ENCODE measurements at regions not wholly inside any gene's neighbourhood (a gene's known extent, or its start where the extent isn't known, plus 50 kb on each side); places are given as distances from the start of the nearest gene placed in this dataset.

DNA sequence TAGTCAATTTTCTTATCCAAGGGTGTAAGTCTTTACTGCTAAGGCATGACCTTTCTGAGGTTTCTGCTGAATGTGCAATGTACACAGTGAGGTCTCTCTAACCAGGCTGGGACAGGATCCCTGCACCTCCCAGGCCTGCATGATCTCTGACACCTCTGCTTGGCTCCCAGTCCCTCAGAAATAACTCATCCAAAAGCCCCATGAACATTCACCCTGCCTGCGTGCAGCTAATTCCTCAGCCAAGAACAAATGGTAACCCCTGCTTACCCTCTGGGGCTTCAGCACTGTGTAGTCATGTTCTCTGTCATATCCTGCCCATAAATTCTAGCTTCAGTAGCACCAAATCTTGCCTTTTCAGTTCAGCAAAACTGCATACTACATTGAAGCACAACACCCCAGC is 1146.3 kb upstream of the MIR17HG start:
- Histone ChIP-seq H3K27ac (ENCODE audit: insufficient read depth, low read length, poor library complexity, severe bottlenecking) (no peak overlapping the region), H3K9me3 (ENCODE audit: control insufficient read depth, low read length) (no peaks in the 10 kb centered on the region), H3K36me3 (ENCODE audit: control insufficient read depth, insufficient read depth, low read length) (no peaks in the 10 kb centered on the region), H3K27me3 (replicated peaks; ENCODE audit: control insufficient read depth, insufficient read depth, low read length, poor library complexity, severe bottlenecking) (no peaks in the 10 kb centered on the region), H3K4me1 (ENCODE audit: control insufficient read depth, insufficient read depth, low read length, poor library complexity, severe bottlenecking) (no peaks in the 10 kb centered on the region), H3K4me3 (ENCODE audit: insufficient read depth, low read depth, low read length, poor library complexity, severe bottlenecking) (no peak overlapping the region)
- no peak for DNase-seq

DNA sequence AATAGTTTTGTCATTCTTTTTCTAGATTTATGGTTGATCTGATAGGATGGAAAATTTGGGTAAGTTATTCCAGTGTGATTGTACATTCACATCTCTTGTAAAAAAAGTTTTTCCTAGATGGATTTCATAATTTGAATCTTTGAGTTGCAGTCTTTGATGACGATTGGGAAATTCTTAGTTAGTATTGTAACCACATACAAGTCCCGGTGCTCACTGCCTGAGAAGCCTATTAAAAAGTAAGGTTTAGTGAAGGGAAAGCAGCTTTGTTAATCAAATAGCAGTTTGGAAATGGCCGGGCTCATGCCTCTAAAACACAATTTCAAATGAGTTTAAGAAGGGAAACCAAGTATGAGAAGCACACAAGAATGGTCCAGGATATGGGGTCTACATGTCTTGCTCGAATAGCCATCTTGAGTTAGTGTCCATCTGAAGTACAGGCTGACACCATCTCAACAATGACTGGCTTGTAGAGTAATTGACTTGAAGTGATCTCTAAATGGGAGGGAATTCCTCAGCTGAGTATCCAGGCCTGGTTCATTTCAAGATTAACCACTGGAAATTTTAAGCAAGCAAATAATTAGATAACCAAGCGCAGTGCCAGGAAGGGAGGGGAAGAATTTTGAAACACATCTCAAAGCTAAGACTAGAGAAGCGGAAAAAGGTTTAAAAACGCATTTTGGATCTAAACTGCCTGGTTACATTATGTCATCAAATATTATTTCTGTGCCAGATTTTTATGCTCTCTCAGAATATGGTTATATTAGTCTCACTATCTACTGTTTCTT is 1145.6 kb upstream of the MIR17HG start:
- H3K36me3 ChIP-seq (ENCODE audit: control insufficient read depth, insufficient read depth, low read length) = no peaks in the 10 kb centered on the region

DNA sequence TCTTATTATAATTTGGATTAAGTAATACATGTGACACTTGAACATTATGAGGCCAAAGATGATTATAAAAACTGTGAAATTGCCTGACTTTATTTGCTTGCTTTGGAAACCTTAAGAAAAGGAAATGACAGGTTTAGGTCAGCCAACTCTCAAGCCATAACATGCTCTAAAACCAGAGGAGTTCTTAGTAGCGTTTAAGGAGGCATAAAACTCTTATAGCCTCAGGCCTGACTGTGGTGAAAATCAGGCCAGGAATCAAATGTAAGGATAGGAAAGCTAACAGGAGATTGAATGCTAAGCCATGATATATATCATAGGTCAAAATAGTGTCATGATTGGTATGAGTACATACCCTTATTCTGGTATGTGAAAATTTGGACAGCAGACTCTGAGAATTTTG is 1142.4 kb upstream of the MIR17HG start:
- Histone ChIP-seq H3K27me3 (replicated peaks; ENCODE audit: control insufficient read depth, insufficient read depth, low read length, poor library complexity, severe bottlenecking) (no peaks in the 10 kb centered on the region), H3K36me3 (ENCODE audit: control insufficient read depth, insufficient read depth, low read length) (no peaks in the 10 kb centered on the region), H3K27ac (ENCODE audit: insufficient read depth, low read length, poor library complexity, severe bottlenecking) (no peak overlapping the region), H3K4me1 (ENCODE audit: control insufficient read depth, insufficient read depth, low read length, poor library complexity, severe bottlenecking) (no peaks in the 10 kb centered on the region), H3K4me3 (ENCODE audit: insufficient read depth, low read depth, low read length, poor library complexity, severe bottlenecking) (no peak overlapping the region), H3K9me3 (ENCODE audit: control insufficient read depth, low read length) (no peaks in the 10 kb centered on the region)
- no peak for DNase-seq

More for the DNA sequence above, 1145.6 kb upstream of the MIR17HG start:
- no peak for DNase-seq
- no peak overlapping the region for H3K4me3 ChIP-seq (ENCODE audit: insufficient read depth, low read depth, low read length, poor library complexity, severe bottlenecking)
- H3K9me3 ChIP-seq (ENCODE audit: control insufficient read depth, low read length) = no peaks in the 10 kb centered on the region
- no peaks in the 10 kb centered on the region for H3K4me1 ChIP-seq (ENCODE audit: control insufficient read depth, insufficient read depth, low read length, poor library complexity, severe bottlenecking)
- H3K27ac ChIP-seq (ENCODE audit: insufficient read depth, low read length, poor library complexity, severe bottlenecking) = no peak overlapping the region
- H3K27me3 ChIP-seq (replicated peaks; ENCODE audit: control insufficient read depth, insufficient read depth, low read length, poor library complexity, severe bottlenecking) = no peaks in the 10 kb centered on the region

DNA sequence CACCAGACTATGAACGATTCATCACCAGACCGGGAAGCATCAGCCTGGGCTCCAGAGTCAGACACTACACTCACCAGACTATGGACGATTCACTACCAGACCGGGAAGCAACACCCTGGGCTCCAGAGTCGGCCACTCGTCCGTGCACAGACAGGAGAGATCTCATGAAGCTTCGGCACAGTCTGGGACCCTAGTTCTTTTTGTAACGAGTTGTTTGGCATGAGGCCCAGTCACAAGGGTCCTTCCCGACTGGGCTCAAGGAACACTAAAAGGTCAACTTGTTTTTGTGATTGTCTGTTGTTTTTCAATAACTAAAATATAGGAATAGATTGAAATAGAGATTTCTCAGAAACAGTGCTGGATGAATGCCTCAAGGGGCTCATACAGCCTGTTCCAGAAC is 1141.6 kb upstream of the MIR17HG start:
- Histone ChIP-seq H3K9me3 (ENCODE audit: control insufficient read depth, low read length) (no peaks in the 10 kb centered on the region), H3K4me3 (ENCODE audit: insufficient read depth, low read depth, low read length, poor library complexity, severe bottlenecking) (no peak overlapping the region), H3K27me3 (replicated peaks; ENCODE audit: control insufficient read depth, insufficient read depth, low read length, poor library complexity, severe bottlenecking) (no peaks in the 10 kb centered on the region), H3K4me1 (ENCODE audit: control insufficient read depth, insufficient read depth, low read length, poor library complexity, severe bottlenecking) (no peaks in the 10 kb centered on the region), H3K27ac (ENCODE audit: insufficient read depth, low read length, poor library complexity, severe bottlenecking) (no peak overlapping the region), H3K36me3 (ENCODE audit: control insufficient read depth, insufficient read depth, low read length) (no peaks in the 10 kb centered on the region)
- no peak for DNase-seq

DNA sequence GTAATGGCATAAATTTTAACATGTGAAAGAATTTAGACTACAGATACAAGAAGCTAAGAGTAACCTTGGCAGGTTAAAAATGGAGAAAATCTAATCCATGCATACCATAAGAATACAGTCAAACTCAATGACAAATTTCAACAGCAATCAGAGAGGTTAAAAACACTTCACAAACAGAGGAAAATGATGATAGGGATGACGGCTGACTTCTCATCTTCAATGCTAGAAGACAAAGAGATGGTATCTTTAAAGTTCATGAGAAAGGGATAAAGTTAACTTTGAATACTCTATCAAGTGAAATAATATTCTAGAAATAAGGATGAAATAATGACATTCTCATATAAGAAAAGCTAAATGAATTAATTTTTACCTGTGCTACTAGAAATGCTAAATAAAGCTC is 1130.2 kb upstream of the MIR17HG start:
- no peak for DNase-seq
- no peaks in the 10 kb centered on the region for H3K36me3 ChIP-seq (ENCODE audit: control insufficient read depth, insufficient read depth, low read length)

DNA sequence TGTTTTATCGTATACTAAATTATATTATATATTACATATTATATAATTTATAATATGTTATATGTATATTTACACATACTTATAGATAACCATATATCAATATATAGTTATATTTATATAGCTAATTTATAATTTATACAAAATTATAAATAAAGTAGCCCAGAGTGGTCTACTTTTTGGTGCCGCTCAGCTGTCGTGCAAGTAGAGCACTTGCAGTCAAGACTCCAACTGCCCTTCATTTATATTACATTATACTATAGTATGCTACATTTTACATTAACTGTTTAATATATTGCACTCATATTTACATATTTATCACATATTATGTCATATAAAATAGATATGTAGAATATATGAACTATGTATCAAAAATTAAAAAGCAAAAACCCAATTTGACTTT is 1124.7 kb upstream of the MIR17HG start:
- no peak for DNase-seq
- Histone ChIP-seq H3K36me3 (ENCODE audit: control insufficient read depth, insufficient read depth, low read length) (no peaks in the 10 kb centered on the region), H3K9me3 (ENCODE audit: control insufficient read depth, low read length) (no peaks in the 10 kb centered on the region), H3K4me3 (ENCODE audit: insufficient read depth, low read depth, low read length, poor library complexity, severe bottlenecking) (no peak overlapping the region), H3K4me1 (ENCODE audit: control insufficient read depth, insufficient read depth, low read length, poor library complexity, severe bottlenecking) (no peaks in the 10 kb centered on the region), H3K27ac (ENCODE audit: insufficient read depth, low read length, poor library complexity, severe bottlenecking) (no peak overlapping the region), H3K27me3 (replicated peaks; ENCODE audit: control insufficient read depth, insufficient read depth, low read length, poor library complexity, severe bottlenecking) (no peaks in the 10 kb centered on the region)

More for the DNA sequence above, 1130.2 kb upstream of the MIR17HG start:
- Histone ChIP-seq H3K4me1 (ENCODE audit: control insufficient read depth, insufficient read depth, low read length, poor library complexity, severe bottlenecking) (no peaks in the 10 kb centered on the region), H3K27ac (ENCODE audit: insufficient read depth, low read length, poor library complexity, severe bottlenecking) (no peak overlapping the region), H3K9me3 (ENCODE audit: control insufficient read depth, low read length) (no peaks in the 10 kb centered on the region), H3K4me3 (ENCODE audit: insufficient read depth, low read depth, low read length, poor library complexity, severe bottlenecking) (no peak overlapping the region), H3K27me3 (replicated peaks; ENCODE audit: control insufficient read depth, insufficient read depth, low read length, poor library complexity, severe bottlenecking) (no peaks in the 10 kb centered on the region)

DNA sequence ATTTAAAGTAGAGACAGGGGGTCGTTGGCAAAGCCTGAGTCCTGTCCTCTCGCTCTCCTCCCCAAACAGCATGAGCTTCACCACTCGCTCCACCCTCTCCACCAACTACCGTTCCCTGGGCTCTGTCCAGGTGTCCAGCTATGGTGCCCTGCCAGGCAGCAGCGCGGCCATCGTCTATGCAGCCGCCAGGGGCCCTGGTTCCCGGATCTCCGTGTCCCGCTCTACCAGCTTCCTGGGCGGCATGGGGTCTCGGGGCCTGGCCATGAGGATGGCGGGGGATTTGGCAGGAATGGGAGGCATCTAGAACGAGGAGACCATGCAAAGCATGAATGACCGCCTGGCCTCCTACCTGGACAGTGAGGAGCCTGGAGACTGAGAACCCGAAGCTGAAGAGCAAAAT is 1117.2 kb upstream of the MIR17HG start:
- Histone ChIP-seq H3K36me3 (ENCODE audit: control insufficient read depth, insufficient read depth, low read length) (no peaks in the 10 kb centered on the region), H3K4me1 (ENCODE audit: control insufficient read depth, insufficient read depth, low read length, poor library complexity, severe bottlenecking) (no peaks in the 10 kb centered on the region), H3K27me3 (replicated peaks; ENCODE audit: control insufficient read depth, insufficient read depth, low read length, poor library complexity, severe bottlenecking) (no peaks in the 10 kb centered on the region), H3K9me3 (ENCODE audit: control insufficient read depth, low read length) (no peaks in the 10 kb centered on the region), H3K27ac (ENCODE audit: insufficient read depth, low read length, poor library complexity, severe bottlenecking) (no peak overlapping the region), H3K4me3 (ENCODE audit: insufficient read depth, low read depth, low read length, poor library complexity, severe bottlenecking) (no peak overlapping the region)
- no peak for DNase-seq

DNA sequence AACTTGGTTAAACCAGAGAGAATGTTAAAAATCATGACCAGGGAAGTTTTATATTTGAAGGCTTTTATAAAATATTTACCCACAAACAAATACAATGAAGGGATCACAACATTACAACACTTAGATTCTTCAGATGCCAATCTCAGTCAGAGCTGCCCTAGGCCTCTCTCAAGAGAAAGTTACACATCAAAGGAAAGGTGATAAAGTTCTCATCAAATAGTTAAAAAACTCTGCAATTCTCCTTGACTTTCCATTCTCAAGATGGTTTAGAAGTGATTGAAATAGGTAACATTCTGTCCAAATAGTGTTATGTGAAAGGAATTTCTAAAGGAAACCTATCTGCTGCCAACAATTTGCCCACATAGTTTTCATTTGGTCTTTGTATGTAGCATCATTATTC is 1115.2 kb upstream of the MIR17HG start:
- no peak for DNase-seq
- H3K4me1 ChIP-seq (ENCODE audit: control insufficient read depth, insufficient read depth, low read length, poor library complexity, severe bottlenecking) = no peaks in the 10 kb centered on the region

DNA sequence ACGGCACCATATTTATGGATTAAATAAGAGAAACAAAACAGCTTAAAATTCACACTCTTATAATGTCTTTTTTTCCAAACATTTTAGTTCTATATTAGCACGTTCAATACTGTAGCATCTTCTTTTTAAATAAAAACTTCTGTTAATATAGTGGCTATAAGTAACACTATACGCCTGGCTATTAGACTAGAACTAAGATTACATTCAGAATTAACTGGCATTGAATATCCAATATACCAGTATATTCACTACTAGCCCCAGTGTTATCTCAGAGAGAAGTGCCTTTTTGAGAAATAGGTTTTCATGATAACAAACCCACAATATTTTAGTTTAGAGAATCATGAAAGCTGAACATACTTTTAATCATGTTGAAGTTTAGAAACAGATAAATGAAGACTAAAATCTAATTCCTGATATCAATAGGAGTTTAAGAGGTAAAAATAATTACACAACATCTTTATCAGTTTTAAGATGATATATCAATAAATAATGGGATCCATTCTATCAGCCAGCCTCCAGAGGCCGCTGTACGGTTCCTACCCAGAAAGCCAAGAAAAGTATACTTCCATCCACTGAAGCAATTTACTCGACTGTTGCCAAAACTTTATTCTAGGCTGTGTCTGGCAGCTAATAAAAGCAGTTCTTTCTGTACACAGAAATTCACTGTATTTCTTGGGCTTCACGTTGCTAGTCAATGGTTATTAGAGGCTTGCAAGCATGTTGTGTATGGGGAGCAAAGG is 1113.4 kb upstream of the MIR17HG start:
- Histone ChIP-seq H3K4me3 (ENCODE audit: insufficient read depth, low read depth, low read length, poor library complexity, severe bottlenecking) (no peak overlapping the region), H3K36me3 (ENCODE audit: control insufficient read depth, insufficient read depth, low read length) (no peaks in the 10 kb centered on the region), H3K9me3 (ENCODE audit: control insufficient read depth, low read length) (no peaks in the 10 kb centered on the region), H3K27me3 (replicated peaks; ENCODE audit: control insufficient read depth, insufficient read depth, low read length, poor library complexity, severe bottlenecking) (no peaks in the 10 kb centered on the region), H3K4me1 (ENCODE audit: control insufficient read depth, insufficient read depth, low read length, poor library complexity, severe bottlenecking) (no peaks in the 10 kb centered on the region), H3K27ac (ENCODE audit: insufficient read depth, low read length, poor library complexity, severe bottlenecking) (no peak overlapping the region)
- no peak for DNase-seq

More for the DNA sequence above, 1115.2 kb upstream of the MIR17HG start:
- Histone ChIP-seq H3K27me3 (replicated peaks; ENCODE audit: control insufficient read depth, insufficient read depth, low read length, poor library complexity, severe bottlenecking) (no peaks in the 10 kb centered on the region), H3K27ac (ENCODE audit: insufficient read depth, low read length, poor library complexity, severe bottlenecking) (no peak overlapping the region), H3K9me3 (ENCODE audit: control insufficient read depth, low read length) (no peaks in the 10 kb centered on the region), H3K36me3 (ENCODE audit: control insufficient read depth, insufficient read depth, low read length) (no peaks in the 10 kb centered on the region), H3K4me3 (ENCODE audit: insufficient read depth, low read depth, low read length, poor library complexity, severe bottlenecking) (no peak overlapping the region)

DNA sequence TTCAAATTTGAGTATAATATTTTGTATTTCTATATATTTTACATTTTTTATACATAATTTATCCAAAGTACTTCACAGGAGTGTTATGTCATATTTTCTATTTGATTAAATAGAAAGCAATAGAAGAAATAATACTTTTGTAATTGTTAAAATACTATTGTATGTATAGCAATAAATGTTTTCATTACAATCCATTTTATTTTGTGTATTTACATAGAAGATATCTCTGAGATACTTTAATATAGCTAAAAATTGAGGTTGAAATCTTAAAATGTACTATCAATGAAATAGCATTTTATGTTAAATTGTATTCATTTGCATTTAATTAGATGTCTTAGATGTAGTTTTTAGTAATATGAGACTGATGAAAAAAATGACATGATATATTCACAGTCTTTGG is 1109.6 kb upstream of the MIR17HG start:
- H3K4me1 ChIP-seq (ENCODE audit: control insufficient read depth, insufficient read depth, low read length, poor library complexity, severe bottlenecking) = no peaks in the 10 kb centered on the region
- H3K27ac ChIP-seq (ENCODE audit: insufficient read depth, low read length, poor library complexity, severe bottlenecking) = no peak overlapping the region
- no peak overlapping the region for H3K4me3 ChIP-seq (ENCODE audit: insufficient read depth, low read depth, low read length, poor library complexity, severe bottlenecking)
- H3K9me3 ChIP-seq (ENCODE audit: control insufficient read depth, low read length) = no peaks in the 10 kb centered on the region
- DNase-seq = no peak
- no peaks in the 10 kb centered on the region for H3K27me3 ChIP-seq (replicated peaks; ENCODE audit: control insufficient read depth, insufficient read depth, low read length, poor library complexity, severe bottlenecking)
- no peaks in the 10 kb centered on the region for H3K36me3 ChIP-seq (ENCODE audit: control insufficient read depth, insufficient read depth, low read length)

Measured in effector memory CD4-positive, alpha-beta T cell (primary cell).